B cell (primary cell): ENCODE measurements at regions not wholly inside any gene's neighbourhood (a gene's known extent, or its start where the extent isn't known, plus 50 kb on each side); places are given as distances from the start of the nearest gene placed in this dataset.

Experiments used
- ATAC-seq: fragments of 200-7000 bp; cut with Tn5 transposase; one replicate; pipeline ENCODE4 v1.10.0; 2021; ENCODE audit warnings: low read depth, mild to moderate bottlenecking, moderate number of reproducible peaks, moderate library complexity
- CTCF ChIA-PET: fragments of 350-600 bp; sonication (Branson Sonifier 250); formaldehyde crosslinking; loops from one replicate; lab custom pipeline; 2021; ENCODE audit warnings: antibody characterized with exemption, inconsistent platforms; lab: Charles Lee
- POLR2A ChIA-PET: fragments of 350-600 bp; sonication (Branson Sonifier 250); formaldehyde crosslinking; loops from one replicate; lab custom pipeline; 2021; ENCODE audit warnings: antibody characterized with exemption; lab: Charles Lee
- DNase-seq: peaks from one replicate; pipeline ENCODE4 v3.0.0; 2013
- H2AFZ ChIP-seq: 2 replicates; pipeline ENCODE4 v1.6.1; 2012; ENCODE audit warnings: mild to moderate bottlenecking, low read depth, low read length; ENCODE audit not compliant: insufficient read depth, poor library complexity, severe bottlenecking
- H3K27ac ChIP-seq, 2 donors: 1 replicate in 1 of 2; 2 replicates in 1 of 2; pipeline ENCODE4 v1.5.1; 2012 to 2013; ENCODE audit warnings: low read length in 2 of 2, mild to moderate bottlenecking in 2 of 2, moderate library complexity in 1 of 2
- H3K27me3 ChIP-seq, 4 experiments: fragments of 200-600 bp in 1 of 4; sonication (generic) in 1 of 4; replicated peaks in 1 of 4; 1 replicate in 2 of 4; 2 replicates in 2 of 4; pipeline versions ENCODE4 v1.6.1 to v1.7.0; 2013 to 2016; ENCODE audit warnings: low read length in 3 of 4, mild to moderate bottlenecking in 2 of 4, mixed read lengths in 1 of 4, moderate library complexity in 1 of 4; ENCODE audit not compliant: insufficient read depth in 4 of 4, control insufficient read depth in 3 of 4; ENCODE audit errors: control extremely low read depth in 1 of 4
- H3K36me3 ChIP-seq, 2 experiments: replicated peaks in 1 of 2; 1 replicate in 1 of 2; 2 replicates in 1 of 2; pipeline versions ENCODE4 v1.6.1 to v1.7.1; 2013; ENCODE audit warnings: low read length in 1 of 2; ENCODE audit not compliant: insufficient read depth in 2 of 2, control insufficient read depth in 1 of 2; ENCODE audit errors: control extremely low read depth in 1 of 2, extremely low read depth in 1 of 2
- H3K4me1 ChIP-seq, 2 donors: fragments of 200-600 bp in 1 of 2; sonication (generic) in 1 of 2; 1 replicate in 1 of 2; 2 replicates in 1 of 2; pipeline versions ENCODE4 v1.5.1 to v1.6.1; 2013 to 2017; ENCODE audit warnings: low read length in 2 of 2; ENCODE audit not compliant: control insufficient read depth in 2 of 2, insufficient read depth in 2 of 2
- H3K4me2 ChIP-seq: replicated peaks from 2 replicates; pipeline ENCODE3; 2012; ENCODE audit warnings: mild to moderate bottlenecking, low read depth, low read length; ENCODE audit not compliant: poor library complexity, severe bottlenecking
- H3K4me3 ChIP-seq, 5 experiments: fragments of 200-600 bp in 1 of 5; sonication (generic) in 1 of 5; 1 replicate in 3 of 5; 2 replicates in 2 of 5; pipeline versions ENCODE4 v1.5.1 to v1.7.0; 2011 to 2016; ENCODE audit warnings: low read length in 4 of 5, mild to moderate bottlenecking in 4 of 5, low read depth in 2 of 5, control low read depth in 1 of 5, moderate library complexity in 1 of 5; ENCODE audit not compliant: insufficient read depth in 1 of 5; ENCODE audit errors: control extremely low read depth in 1 of 5, extremely low read depth in 1 of 5
- H3K79me2 ChIP-seq: fragments of 200-600 bp; sonication (generic); one replicate; pipeline ENCODE4 v1.6.0; 2016; ENCODE audit warnings: low read length; ENCODE audit not compliant: control insufficient read depth, insufficient read depth
- H3K9ac ChIP-seq: fragments of 200-600 bp; sonication (generic); 2 replicates; pipeline ENCODE4 v1.6.1; 2017; ENCODE audit warnings: mild to moderate bottlenecking, low read length, moderate library complexity
- H3K9me3 ChIP-seq, 3 donors: one replicate each; pipeline versions ENCODE4 v1.6.1 to v1.7.1; 2013; ENCODE audit warnings: low read length in 2 of 3; ENCODE audit not compliant: control insufficient read depth in 2 of 3, insufficient read depth in 1 of 3; ENCODE audit errors: control extremely low read depth in 1 of 3
- H4K20me1 ChIP-seq: 2 replicates; pipeline ENCODE4 v1.6.0; 2012; ENCODE audit warnings: mild to moderate bottlenecking, low read length; ENCODE audit not compliant: insufficient read depth, control insufficient read depth, poor library complexity, severe bottlenecking
- H3K27ac Mint-ChIP-seq: one replicate; pipeline ENCODE4 v1.8.0; 2021; ENCODE audit warnings: mixed read lengths
- H3K27me3 Mint-ChIP-seq: one replicate; pipeline ENCODE4 v1.8.0; 2021; ENCODE audit warnings: mixed read lengths
- H3K4me1 Mint-ChIP-seq: one replicate; pipeline ENCODE4 v1.8.0; 2021; ENCODE audit warnings: mixed read lengths
- H3K4me3 Mint-ChIP-seq: one replicate; pipeline ENCODE4 v1.8.0; 2021; ENCODE audit warnings: mixed read lengths
- H3K9me3 Mint-ChIP-seq: one replicate; pipeline ENCODE4 v1.8.0; 2022; ENCODE audit warnings: mixed read lengths; ENCODE audit not compliant: insufficient read depth
- CTCF ChIP-seq: fragments of 200-600 bp; IDR thresholded peaks from one replicate; pipeline ENCODE4 v1.8.0; 2022; ENCODE audit warnings: antibody characterized with exemption, mild to moderate bottlenecking
- EZH2 ChIP-seq: IDR thresholded peaks from 2 replicates; pipeline ENCODE4 v1.6.1; 2012; ENCODE audit warnings: borderline replicate concordance, low read depth, mild to moderate bottlenecking, moderate library complexity, low read length; ENCODE audit not compliant: insufficient read depth, poor library complexity, severe bottlenecking
- WGBS: methylation state at CpG from one replicate; pipeline ENCODE4 v1.1.5; 2013; ENCODE audit warnings: missing lambda C conversion rate; ENCODE audit not compliant: insufficient coverage; 5-methylcytosine and 5-hydroxymethylcytosine counted together
- intact Hi-C: fragments of 100-400 bp; cut with micrococcal nuclease; formaldehyde crosslinking; loops from one replicate; pipeline ENCODE4 v1.10.0; 2022

GRCh38 chr5:176728831-176729251 lies 81.5 kb upstream of the UNC5A start:
- Histone ChIP-seq H4K20me1 (no peaks in the 10 kb centered on the region), H3K79me2 (no peaks in the 10 kb centered on the region), H3K27ac (no peak overlapping the region), H3K9me3 (peaks cover 0 to 20% (median 0%) of the 10 kb centered on the region in 3 donors), H3K27me3 (peaks cover 0 to 30% (median 6%) of the 10 kb centered on the region in 4 experiments), H2AFZ (no peak overlapping the region), H3K9ac (no peak overlapping the region), H3K36me3 (no peaks in the 10 kb centered on the region), H3K4me2 (no peak overlapping the region), H3K4me3 (no peak overlapping the region), H3K4me1 (no peaks in the 10 kb centered on the region)
- TF ChIP-seq EZH2 (no peak), CTCF (no peak)
- intact Hi-C loops = no loop called here
- Mint-ChIP-seq H3K9me3 (no peaks in the 10 kb centered on the region), H3K27ac (no peak overlapping the region), H3K4me3 (no peak overlapping the region), H3K4me1 (no peaks in the 10 kb centered on the region), H3K27me3 (peaks cover 49% of the 10 kb centered on the region)
- POLR2A ChIA-PET = no interaction called here
- CTCF ChIA-PET = no interaction called here
- ATAC-seq (no peak), DNase-seq (no peak)
- 77% methylated on average over 8 of the region's 11 CpGs for WGBS

- Histone ChIP-seq H4K20me1 (no peaks in the 10 kb centered on the region), H3K9me3 (peaks cover 0 to 22% (median 0%) of the 10 kb centered on the region in 3 donors), H3K27ac (no peak overlapping the region), H2AFZ (no peak overlapping the region), H3K4me1 (no peaks in the 10 kb centered on the region), H3K9ac (no peak overlapping the region), H3K79me2 (no peaks in the 10 kb centered on the region), H3K36me3 (no peaks in the 10 kb centered on the region), H3K27me3 (peaks cover 0 to 26% (median 4%) of the 10 kb centered on the region in 4 experiments), H3K4me3 (no peak overlapping the region), H3K4me2 (no peak overlapping the region)
- no peak overlapping the region for H3K27ac Mint-ChIP-seq
- H3K9me3 Mint-ChIP-seq = no peaks in the 10 kb centered on the region
- 77% methylated on average over 9 of the region's 10 CpGs for WGBS
- no peak for ATAC-seq
- CTCF ChIA-PET = no interaction called here
- POLR2A ChIA-PET = no interaction called here
- intact Hi-C loops = no loop called here
- TF ChIP-seq EZH2 (no peak), CTCF (no peak)
- no peak for DNase-seq
- peaks cover 45% of the 10 kb centered on the region for H3K27me3 Mint-ChIP-seq
- no peak overlapping the region for H3K4me3 Mint-ChIP-seq
- H3K4me1 Mint-ChIP-seq = no peaks in the 10 kb centered on the region
Measured at GRCh38 chr5:176730815-176731475, 79.4 kb upstream of the UNC5A start.
